ENCODE measurements at regions not wholly inside any gene's neighbourhood (a gene's known extent, or its start where the extent isn't known, plus 50 kb on each side); places are given as distances from the start of the nearest gene placed in this dataset.
"Not testable (repeated sequence)": the region's sequence is repeated elsewhere in the genome, so short reads cannot be mapped to it uniquely, and the experiment has no call there.

DNA sequence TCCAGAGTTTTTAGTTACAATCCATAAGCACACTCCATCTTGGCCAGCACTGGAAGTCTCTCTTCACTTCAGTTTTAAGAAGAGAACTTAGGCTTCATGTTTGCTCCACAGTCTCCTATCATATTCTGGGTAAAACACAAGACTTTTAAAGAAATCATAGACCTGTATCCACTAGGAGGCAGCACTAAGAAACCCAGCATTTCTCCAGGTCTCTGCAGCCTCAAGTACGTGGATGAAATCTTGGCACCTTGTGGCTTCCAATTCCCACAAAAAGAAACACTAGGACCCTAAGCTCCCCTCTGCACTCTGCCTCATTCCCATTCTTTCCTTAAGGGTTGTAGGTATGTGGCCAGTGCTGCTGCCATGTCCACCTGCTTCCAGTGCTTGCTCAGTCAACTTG, 367.3 kb upstream of the CASK start:
- ATAC-seq, result no peak
- peaks cover 9% of the 10 kb centered on the region for H3K9me3 Mint-ChIP-seq
- no peak overlapping the region for H3K4me3 Mint-ChIP-seq
- H3K4me1 Mint-ChIP-seq, result peaks cover 4% of the 10 kb centered on the region
- H3K27me3 Mint-ChIP-seq, result no peaks in the 10 kb centered on the region
- H3K27ac Mint-ChIP-seq, result no peak overlapping the region
- no peaks in the 10 kb centered on the region for H3K36me3 Mint-ChIP-seq

DNA sequence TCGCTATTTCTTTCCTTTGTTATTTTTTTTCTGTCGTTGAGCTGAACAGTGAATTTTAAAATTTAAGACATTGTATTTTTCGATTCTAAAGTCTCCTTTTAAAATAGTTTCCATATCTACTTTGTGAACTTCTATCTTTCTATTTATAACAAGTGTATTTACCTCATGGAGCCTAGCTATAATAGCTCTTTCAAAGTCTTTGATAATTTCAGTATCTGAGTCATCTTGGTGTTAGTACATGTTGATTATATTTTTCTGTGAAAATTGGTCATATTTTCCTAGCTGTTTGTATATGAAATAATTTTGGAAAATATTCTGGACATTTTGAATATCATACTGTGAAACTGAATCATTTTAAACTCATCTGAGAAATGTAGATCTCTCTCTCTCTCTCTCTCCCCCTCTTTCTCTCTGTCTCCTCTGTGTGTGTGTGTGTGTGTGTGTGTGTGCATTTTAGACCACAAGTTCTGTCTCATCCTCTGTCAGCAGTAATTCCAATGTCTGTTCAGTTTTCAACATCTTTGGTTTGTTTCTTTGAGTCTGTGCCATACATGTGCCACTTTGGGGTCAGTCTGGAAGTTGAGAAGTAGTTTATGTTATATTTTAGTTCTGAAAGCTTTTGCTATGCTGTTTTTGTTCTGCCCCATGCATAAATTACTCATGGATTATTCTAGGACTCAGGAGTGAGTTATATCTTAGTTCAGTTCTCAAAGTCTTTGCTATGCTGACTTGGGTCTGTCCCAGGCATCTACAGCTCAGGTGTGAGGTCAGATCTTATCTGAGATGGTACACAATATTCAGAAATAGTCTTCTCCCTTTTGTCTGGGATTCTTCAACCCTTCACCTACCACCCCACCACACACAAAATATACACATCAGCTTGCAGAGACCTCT, 366.4 kb upstream of the CASK start:
- ATAC-seq, result no peak

DNA sequence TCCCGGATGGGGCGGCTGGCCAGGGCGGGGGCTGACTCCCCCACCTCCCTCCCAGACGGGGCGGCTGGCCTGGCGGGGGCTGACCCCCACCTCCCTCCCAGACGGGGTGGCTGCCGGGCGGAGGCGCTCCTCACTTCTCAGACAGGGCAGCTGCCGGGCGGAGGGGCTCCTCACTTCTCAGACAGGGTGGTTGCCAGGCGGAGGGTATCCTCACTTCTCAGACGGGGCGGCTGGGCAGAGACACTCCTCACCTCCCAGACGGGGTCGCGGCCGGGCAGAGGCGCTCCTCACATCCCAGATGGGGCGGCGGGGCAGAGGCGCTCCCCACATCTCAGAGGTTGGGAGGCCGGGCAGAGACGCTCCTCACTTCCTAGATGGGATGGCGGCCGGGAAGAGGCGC, 362.3 kb upstream of the CASK start:
- H3K36me3 Mint-ChIP-seq, ATAC-seq, H3K27ac Mint-ChIP-seq, H3K4me3 Mint-ChIP-seq, H3K4me1 Mint-ChIP-seq, H3K27me3 Mint-ChIP-seq, H3K9me3 Mint-ChIP-seq: not testable (repeated sequence)

More for the DNA sequence above, 366.4 kb upstream of the CASK start:
- Mint-ChIP-seq H3K27ac (peak overlapping the region; percentile 60), H3K9me3 (peaks cover 9% of the 10 kb centered on the region), H3K36me3 (no peaks in the 10 kb centered on the region), H3K4me1 (peaks cover 4% of the 10 kb centered on the region), H3K27me3 (no peaks in the 10 kb centered on the region), H3K4me3 (no peak overlapping the region)

DNA sequence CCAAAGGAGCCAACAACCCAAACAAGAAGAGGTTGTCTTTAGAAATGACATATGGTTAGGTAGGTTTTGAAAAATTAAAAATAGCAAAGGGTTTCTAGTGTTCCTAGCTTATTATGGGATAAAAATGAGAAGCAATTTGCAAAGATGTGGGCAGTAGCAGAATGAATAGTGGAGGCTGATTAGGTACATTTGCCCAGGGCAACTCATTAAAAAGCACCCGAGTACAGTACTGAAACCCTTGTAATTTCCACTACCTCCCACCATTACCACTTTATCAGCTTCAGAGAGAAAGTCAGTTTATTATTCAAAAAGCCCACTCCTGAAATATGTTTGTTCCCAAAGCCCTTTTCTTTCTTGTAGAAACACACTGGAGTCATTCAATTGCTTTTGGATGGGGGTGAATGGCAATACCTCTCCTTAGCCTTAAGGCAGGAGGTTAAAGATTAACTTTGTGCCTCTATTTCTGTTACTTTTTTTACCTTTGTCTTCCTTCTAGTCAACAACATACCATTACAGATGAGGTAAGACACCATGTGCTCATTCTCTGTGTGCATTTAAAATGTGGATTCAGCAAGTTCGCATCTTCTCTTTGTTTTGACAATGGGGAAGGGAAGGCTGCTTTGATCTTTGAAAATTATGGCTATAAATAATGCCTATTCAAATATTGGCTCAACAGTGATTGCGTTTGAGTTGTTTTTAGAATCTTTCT, 353.8 kb upstream of the CASK start:
- Mint-ChIP-seq H3K4me1 (no peaks in the 10 kb centered on the region), H3K27ac (no peak overlapping the region), H3K4me3 (no peak overlapping the region), H3K27me3 (no peaks in the 10 kb centered on the region), H3K9me3 (peaks cover 2% of the 10 kb centered on the region), H3K36me3 (no peaks in the 10 kb centered on the region)
- no peak for ATAC-seq

DNA sequence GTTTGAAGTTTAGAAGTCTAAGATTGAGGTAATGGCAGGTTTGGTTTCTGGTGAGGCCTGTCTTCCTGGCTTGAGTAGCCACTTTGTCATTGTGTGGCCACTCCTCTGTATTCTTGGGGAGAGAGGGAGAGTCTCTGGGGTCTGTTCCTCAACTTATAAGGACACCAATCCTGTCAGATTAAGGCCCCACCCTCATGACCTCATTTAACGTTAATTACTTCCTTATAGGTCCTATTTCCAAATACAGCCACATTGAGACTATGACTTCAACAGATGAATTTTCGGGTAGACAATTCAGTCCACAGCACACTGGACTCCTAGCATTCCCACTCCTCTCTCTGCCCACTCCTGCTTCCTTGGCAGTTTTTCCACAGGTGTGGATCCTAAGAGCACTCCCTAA, 350.8 kb upstream of the CASK start:
- Mint-ChIP-seq H3K4me1 (no peaks in the 10 kb centered on the region), H3K4me3 (no peak overlapping the region), H3K27me3 (no peaks in the 10 kb centered on the region), H3K27ac (no peak overlapping the region), H3K36me3 (no peaks in the 10 kb centered on the region), H3K9me3 (peaks cover 2% of the 10 kb centered on the region)
- no peak for ATAC-seq

DNA sequence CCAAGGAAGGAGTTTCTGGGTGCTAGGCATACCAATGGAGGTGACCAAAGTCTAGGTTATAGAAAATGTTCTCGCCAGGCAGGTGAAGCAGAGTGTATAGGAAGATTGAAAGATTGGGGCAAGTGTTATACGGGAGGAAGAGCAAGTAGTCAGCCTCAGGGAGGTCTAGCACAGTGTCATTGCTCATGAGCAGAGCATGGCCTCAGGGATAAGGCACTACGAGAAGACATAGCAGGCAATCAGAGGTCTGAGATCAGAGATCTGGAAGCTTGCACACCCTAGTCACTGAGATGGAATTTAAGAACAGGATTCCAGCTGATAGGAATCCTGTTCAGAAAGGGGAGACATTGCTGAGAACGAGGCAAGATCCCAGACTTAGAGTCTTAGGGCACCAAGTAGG, 350.0 kb upstream of the CASK start:
- no peaks in the 10 kb centered on the region for H3K36me3 Mint-ChIP-seq
- peaks cover 2% of the 10 kb centered on the region for H3K9me3 Mint-ChIP-seq
- H3K4me3 Mint-ChIP-seq, result no peak overlapping the region
- no peak overlapping the region for H3K27ac Mint-ChIP-seq
- H3K4me1 Mint-ChIP-seq, result no peaks in the 10 kb centered on the region
- ATAC-seq, result no peak
- no peaks in the 10 kb centered on the region for H3K27me3 Mint-ChIP-seq

DNA sequence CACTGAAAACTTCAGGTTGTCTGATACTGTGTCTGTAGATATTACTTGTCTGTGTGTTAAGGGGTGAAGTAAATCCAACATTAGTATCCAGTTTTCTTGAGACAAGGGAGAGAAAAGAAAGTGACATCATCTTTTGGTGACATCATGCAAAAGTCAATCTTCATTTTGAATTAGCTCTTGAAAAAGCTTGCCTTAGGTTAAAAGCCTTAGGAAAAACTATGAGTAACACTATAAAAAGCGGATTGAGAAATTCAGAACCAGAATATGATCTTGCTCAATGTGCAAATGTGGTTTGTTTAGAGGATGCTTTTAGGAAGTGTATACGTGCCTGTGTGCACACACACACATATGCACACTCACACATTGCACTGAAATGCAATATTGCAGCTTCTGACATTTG, 345.8 kb upstream of the CASK start:
- no peak for ATAC-seq
- Mint-ChIP-seq H3K4me3 (no peak overlapping the region), H3K36me3 (no peaks in the 10 kb centered on the region), H3K27me3 (no peaks in the 10 kb centered on the region), H3K27ac (no peak overlapping the region), H3K9me3 (peaks cover under 1% of the 10 kb centered on the region), H3K4me1 (no peaks in the 10 kb centered on the region)

DNA sequence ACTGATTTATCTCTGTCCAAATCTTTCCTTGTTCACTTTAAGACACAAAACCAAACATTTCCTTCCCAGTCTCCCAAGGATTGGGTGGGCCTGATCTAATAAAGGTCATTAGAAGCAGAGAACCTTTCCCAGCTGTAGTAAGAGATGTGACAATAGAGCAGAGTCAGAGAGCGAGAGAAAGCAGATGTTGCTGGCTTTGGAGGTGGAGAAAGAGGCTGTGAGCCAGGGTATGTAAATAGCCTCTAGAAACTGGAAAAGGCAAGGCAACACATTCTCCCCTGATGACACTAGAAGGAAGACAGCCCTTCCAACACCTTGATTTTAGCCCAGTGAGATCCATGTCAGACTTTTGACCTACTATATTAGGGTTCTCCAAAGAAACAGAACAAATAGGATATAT, 337.5 kb upstream of the CASK start:
- Mint-ChIP-seq H3K4me3 (no peak overlapping the region), H3K36me3 (no peaks in the 10 kb centered on the region)

DNA sequence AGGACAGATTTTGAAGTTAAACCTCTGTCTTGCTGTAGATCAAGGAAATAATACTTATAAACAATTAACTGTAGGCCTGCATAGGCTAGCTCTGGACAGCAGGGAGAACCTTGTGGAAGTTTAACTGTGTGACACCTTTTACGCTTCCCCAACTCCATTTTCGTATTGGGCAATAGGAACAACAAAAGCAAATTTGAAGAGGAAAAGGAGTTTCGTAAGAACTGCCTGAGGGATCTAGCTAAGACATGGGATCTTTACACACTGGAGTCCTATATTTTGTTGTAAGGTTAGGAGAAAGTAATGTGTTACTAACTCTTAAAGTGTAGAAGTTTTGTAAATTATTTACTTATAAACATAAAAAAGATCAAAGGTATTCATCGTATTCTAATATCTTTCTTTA, 324.9 kb upstream of the CASK start:
- ATAC-seq, result no peak
- H3K27me3 Mint-ChIP-seq, result peaks cover 11% of the 10 kb centered on the region
- no peak overlapping the region for H3K4me3 Mint-ChIP-seq
- H3K9me3 Mint-ChIP-seq, result no peaks in the 10 kb centered on the region
- no peaks in the 10 kb centered on the region for H3K36me3 Mint-ChIP-seq
- no peak overlapping the region for H3K27ac Mint-ChIP-seq
- H3K4me1 Mint-ChIP-seq, result no peaks in the 10 kb centered on the region

More for the DNA sequence above, 337.5 kb upstream of the CASK start:
- Mint-ChIP-seq H3K4me1 (no peaks in the 10 kb centered on the region), H3K27me3 (no peaks in the 10 kb centered on the region), H3K27ac (no peak overlapping the region), H3K9me3 (no peaks in the 10 kb centered on the region)
- ATAC-seq, result no peak

DNA sequence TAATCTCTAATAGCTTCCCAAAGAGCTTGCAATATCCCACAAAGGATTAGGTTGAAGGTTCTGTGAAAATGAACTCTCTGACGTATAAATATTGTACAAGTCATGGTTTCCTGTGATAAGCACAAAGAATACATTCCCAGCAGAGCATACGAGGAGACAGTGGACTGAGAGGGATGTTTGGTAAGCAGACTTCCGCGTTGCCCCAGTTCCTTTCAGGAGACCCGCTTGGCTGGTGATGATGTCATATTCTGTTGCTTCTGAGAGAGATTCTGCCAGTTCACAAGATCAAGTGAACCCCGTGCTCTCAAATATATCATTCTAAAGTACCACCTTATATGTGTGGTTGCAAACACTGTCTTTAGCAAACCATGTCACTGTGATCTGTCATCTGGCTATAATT, 323.9 kb upstream of the CASK start:
- no peak for ATAC-seq
- H3K27ac Mint-ChIP-seq, result no peak overlapping the region

DNA sequence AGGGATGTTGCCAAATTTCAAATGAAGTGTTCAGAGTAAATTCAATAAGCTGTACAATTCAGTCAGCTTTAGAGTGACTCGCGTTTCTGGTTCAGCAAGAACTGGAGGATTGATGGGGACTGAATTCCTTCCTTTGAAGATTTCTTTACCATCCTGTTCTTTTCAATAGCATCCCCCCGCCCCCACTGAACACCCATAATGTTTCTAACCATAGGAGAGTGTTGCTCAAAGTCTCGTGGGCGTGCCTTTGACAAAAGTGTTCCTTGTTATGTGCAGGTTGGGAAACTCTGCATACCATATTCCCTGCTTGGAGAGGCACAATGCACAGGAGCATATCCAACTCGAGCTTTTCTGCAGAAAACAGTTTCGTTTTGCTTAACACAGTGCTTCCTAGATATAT, 323.5 kb upstream of the CASK start:
- ATAC-seq, result no peak
- no peak overlapping the region for H3K27ac Mint-ChIP-seq
- H3K9me3 Mint-ChIP-seq, result no peaks in the 10 kb centered on the region
- no peaks in the 10 kb centered on the region for H3K4me1 Mint-ChIP-seq
- no peak overlapping the region for H3K4me3 Mint-ChIP-seq
- H3K36me3 Mint-ChIP-seq, result no peaks in the 10 kb centered on the region
- H3K27me3 Mint-ChIP-seq, result peaks cover 11% of the 10 kb centered on the region

More for the DNA sequence above, 323.9 kb upstream of the CASK start:
- Mint-ChIP-seq H3K36me3 (no peaks in the 10 kb centered on the region), H3K27me3 (peaks cover 11% of the 10 kb centered on the region), H3K4me1 (no peaks in the 10 kb centered on the region), H3K4me3 (no peak overlapping the region), H3K9me3 (no peaks in the 10 kb centered on the region)

DNA sequence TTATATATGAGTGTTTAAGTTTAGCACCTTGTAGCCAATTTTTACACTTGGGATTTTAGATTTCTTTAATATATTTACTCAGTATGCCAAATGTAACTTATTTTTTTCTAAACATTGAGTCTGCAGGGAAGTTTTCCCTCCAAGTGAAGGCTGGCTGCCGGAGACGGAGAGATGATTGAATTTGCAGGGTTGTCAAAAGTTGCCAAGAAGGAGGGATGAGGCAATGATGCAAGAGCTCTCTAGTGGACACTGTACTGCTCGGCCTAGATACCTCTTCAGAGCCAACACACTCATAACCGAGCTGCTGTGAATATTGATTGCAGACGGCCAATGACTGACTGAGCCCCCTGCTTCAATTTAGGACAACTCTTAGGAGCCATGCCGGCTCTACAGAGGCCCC, 318.6 kb upstream of the CASK start:
- Mint-ChIP-seq H3K36me3 (no peaks in the 10 kb centered on the region), H3K27ac (no peak overlapping the region), H3K4me3 (no peak overlapping the region), H3K9me3 (no peaks in the 10 kb centered on the region), H3K4me1 (no peaks in the 10 kb centered on the region), H3K27me3 (no peaks in the 10 kb centered on the region)
- no peak for ATAC-seq

DNA sequence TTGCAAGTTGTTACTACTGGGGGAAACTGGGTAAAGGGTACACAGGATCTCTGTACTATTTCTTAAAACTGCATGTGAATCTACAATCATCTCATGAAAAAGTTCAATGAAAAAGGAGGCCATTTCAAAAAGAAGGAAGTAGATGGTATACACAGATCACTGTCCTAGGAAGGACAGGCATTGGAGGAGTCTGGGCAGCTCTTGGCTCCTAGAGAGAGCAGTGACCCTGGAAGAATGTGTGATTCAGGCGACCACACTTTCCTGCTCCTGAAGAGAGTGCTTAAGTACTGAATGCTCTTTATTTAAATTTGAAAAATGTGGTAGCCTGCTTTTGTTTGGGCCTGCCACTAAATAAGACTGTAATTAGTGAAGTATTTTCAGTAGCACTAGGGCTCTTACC, 318.1 kb upstream of the CASK start:
- Mint-ChIP-seq H3K27me3 (no peaks in the 10 kb centered on the region), H3K9me3 (no peaks in the 10 kb centered on the region), H3K27ac (no peak overlapping the region), H3K4me1 (no peaks in the 10 kb centered on the region), H3K4me3 (no peak overlapping the region), H3K36me3 (no peaks in the 10 kb centered on the region)
- ATAC-seq, result no peak

DNA sequence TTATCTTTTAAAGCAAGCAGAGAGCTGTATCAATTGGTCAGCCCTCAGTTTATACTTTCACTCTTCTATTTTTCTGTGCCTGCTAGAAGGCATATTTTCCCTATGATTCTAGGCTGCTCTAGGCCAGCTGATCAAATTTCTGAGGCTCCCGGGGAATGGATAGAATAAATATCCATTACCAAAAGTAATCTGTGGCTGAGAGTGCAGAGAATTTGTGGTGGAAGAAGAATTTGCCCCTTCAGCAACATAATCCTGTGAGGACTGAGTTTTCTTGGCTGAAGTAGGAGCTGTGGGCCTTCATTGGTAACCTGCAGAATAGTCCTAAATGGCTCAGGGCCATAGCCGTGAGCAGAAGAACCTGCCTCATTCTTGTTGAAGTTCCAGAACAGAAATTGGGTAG, 314.6 kb upstream of the CASK start:
- Mint-ChIP-seq H3K9me3 (no peaks in the 10 kb centered on the region), H3K27ac (no peak overlapping the region), H3K27me3 (no peaks in the 10 kb centered on the region), H3K4me1 (no peaks in the 10 kb centered on the region), H3K4me3 (no peak overlapping the region), H3K36me3 (no peaks in the 10 kb centered on the region)
- no peak for ATAC-seq

DNA sequence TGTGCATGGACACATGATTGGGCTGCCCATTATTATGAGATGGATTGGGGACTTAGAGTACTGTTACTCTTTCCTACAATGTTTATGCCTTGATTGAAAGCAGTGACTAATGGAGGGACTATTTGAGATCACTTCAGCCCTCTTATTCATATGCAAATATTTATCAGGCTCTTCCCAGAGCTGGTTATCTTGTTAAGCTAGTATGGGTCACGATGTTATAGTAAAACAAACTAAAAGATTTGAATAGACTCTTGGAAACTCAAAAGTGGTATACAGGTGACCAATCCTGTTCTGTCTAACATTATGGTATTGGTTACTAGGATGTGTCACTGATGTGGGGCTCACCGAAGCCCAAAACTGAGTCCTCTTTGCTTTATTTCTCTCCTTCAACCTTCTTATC, 306.2 kb upstream of the CASK start:
- no peak overlapping the region for H3K27ac Mint-ChIP-seq
- H3K4me1 Mint-ChIP-seq, result no peaks in the 10 kb centered on the region
- peaks cover 11% of the 10 kb centered on the region for H3K27me3 Mint-ChIP-seq
- H3K9me3 Mint-ChIP-seq, result peaks cover 17% of the 10 kb centered on the region
- no peak for ATAC-seq
- peaks cover 21% of the 10 kb centered on the region for H3K36me3 Mint-ChIP-seq
- H3K4me3 Mint-ChIP-seq, result no peak overlapping the region

DNA sequence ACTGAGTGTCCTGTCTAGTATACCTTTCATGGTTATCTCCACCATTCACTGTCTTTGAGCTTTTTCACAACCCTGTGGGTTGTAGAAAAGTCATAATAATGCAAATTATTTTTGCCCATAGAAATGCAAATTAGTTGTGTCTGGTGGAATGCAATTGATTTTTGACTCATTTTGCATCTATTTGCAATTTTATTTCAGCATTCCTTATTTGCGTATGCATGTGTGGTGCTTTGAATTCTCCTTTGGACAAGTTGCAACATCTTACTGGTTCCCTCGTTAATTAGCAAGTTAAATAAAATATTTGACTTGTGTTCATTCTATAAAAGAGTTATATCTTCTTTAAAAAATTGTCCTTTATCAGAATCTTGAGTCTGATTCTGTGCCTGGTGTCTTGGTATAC, 297.3 kb upstream of the CASK start:
- Mint-ChIP-seq H3K27ac (no peak overlapping the region), H3K4me3 (no peak overlapping the region), H3K4me1 (no peaks in the 10 kb centered on the region), H3K9me3 (peaks cover 2% of the 10 kb centered on the region), H3K36me3 (peaks cover 6% of the 10 kb centered on the region), H3K27me3 (no peaks in the 10 kb centered on the region)
- ATAC-seq, result no peak

Data from stimulated activated memory B cell treated with anti-CD40 and anti-IgM and Interleukin-4, amounts not matched to agents 10 μg/mL and 1 μg/mL and 100 μg/mL, for 72 hours (primary cell).